ENCODE measurements at regions not wholly inside any gene's neighbourhood (a gene's known extent, or its start where the extent isn't known, plus 50 kb on each side); places are given as distances from the start of the nearest gene placed in this dataset.

DNA sequence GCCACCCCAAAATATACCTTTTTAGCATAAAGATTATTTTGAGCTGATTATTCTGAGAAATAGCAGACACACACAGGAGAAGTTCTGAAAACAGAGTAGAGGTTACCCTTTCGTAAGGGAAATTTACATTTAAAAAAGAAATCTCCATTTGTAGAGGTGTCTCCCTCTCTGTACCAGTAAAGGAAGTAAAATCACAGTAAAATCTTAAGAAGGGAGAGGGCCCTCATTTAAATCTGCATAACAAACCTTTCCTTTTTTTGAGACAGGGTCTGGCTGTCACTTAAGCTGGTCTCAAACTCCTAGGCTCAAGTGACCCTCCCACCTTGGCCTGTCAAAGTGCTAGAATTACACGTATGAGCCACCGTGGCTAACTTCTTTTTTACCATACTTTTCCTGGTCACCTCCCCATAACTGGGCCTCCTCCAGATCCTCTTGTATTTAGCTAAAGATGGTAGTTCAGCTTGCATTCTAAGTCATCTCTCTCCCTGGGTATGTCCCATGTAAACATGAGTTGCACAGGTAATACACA is 92.2 kb upstream of the INTU start:
- TF ChIP-seq PAX5 (IDR thresholded peaks at IDR 0.05; ENCODE audit: insufficient read depth, low read length, severe bottlenecking), result no peak
- TF ChIP-seq POLR2AphosphoS5 (IDR thresholded peaks at IDR 0.05; ENCODE audit: low read depth, low read length), result no peak
- TF ChIP-seq TAF1 (IDR thresholded peaks at IDR 0.05; ENCODE audit: low read depth, low read length), result no peak
- TF ChIP-seq POLR2A (IDR thresholded peaks at IDR 0.05; ENCODE audit: low read depth, low read length), result no peak
- TF ChIP-seq POU2F2 (IDR thresholded peaks at IDR 0.05; ENCODE audit: low read depth, low read length), result no peak
